ENCODE measurements at regions not wholly inside any gene's neighbourhood (a gene's known extent, or its start where the extent isn't known, plus 50 kb on each side); places are given as distances from the start of the nearest gene placed in this dataset.

DNA sequence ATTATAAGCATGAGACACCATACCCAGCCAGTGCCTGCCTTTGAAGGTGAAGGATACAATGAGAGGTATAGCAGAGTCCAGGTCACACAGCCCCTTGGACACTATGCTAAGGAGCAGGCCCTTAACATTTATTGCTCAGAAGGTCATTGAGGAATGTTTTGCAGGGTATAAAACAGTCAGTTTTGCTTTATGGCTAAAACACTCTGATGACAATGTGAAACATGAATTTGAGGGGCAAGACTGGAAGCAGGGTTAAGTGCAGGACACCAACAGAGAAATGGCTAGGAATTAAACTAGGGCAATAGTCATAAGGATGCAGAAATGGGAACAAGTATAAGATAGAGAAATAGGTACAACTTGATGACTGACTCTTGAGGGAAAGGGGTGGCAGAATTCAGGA is 141.1 kb downstream of the METTL4 start:
- in situ Hi-C loops (cut with MboI; ENCODE audit: low sequenced_read_pairs, unreplicated experiment) = no loop called here
- TF ChIP-seq, protein P1, sequence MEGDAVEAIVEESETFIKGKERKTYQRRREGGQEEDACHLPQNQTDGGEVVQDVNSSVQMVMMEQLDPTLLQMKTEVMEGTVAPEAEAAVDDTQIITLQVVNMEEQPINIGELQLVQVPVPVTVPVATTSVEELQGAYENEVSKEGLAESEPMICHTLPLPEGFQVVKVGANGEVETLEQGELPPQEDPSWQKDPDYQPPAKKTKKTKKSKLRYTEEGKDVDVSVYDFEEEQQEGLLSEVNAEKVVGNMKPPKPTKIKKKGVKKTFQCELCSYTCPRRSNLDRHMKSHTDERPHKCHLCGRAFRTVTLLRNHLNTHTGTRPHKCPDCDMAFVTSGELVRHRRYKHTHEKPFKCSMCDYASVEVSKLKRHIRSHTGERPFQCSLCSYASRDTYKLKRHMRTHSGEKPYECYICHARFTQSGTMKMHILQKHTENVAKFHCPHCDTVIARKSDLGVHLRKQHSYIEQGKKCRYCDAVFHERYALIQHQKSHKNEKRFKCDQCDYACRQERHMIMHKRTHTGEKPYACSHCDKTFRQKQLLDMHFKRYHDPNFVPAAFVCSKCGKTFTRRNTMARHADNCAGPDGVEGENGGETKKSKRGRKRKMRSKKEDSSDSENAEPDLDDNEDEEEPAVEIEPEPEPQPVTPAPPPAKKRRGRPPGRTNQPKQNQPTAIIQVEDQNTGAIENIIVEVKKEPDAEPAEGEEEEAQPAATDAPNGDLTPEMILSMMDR (IDR thresholded peaks at IDR 0.05; ENCODE audit: borderline replicate concordance, control extremely low read depth, extremely low read depth, insufficient read depth, missing control alignments) = no peak
- DNase-seq (ENCODE audit: low spot score) = no peak

DNA sequence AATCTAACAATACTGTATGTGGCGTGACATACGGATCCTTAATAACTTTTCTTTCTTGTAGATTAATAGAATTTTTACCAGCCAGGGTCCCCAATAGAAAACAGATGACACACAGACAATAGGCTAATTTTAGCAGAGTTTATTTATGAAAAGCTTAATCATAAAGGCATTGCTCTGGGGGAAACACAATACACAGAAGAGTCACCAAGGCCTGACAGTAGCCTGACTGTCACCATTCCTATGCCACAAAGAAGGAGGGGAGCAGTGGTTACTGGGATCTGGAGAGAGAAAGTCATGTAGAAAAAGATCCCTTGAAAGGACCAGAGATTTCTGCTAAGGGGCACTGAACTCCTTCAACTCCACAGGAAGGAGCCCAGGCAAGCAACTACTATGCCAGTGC is 139.5 kb downstream of the METTL4 start:
- no peak for DNase-seq (ENCODE audit: low spot score)
- TF ChIP-seq, protein P1 (IDR thresholded peaks at IDR 0.05; ENCODE audit: borderline replicate concordance, control extremely low read depth, extremely low read depth, insufficient read depth, missing control alignments) = no peak
- in situ Hi-C loops (cut with MboI; ENCODE audit: low sequenced_read_pairs, unreplicated experiment) = no loop called here

DNA sequence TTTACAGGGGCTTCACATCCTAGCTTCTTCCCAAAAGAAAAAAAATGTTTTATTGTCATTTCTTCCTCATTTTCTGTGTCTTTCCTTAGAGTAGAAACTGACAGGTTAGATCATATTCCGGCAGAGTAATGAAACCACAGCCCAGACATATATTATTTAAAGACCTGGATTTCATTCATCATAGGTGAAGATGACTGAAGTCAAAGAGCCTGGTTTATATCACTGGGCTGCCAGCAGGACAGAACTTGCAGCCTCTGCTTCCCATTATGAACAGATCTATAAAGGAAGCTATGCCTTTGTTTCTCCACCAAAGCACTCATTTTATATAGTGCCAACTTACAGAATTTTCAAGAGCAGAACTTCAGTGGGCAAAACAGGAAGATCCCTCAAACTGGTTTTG is 137.9 kb downstream of the METTL4 start:
- TF ChIP-seq, protein P1 (IDR thresholded peaks at IDR 0.05; ENCODE audit: borderline replicate concordance, control extremely low read depth, extremely low read depth, insufficient read depth, missing control alignments) = no peak
- no peak for DNase-seq (ENCODE audit: low spot score)
- in situ Hi-C loops (cut with MboI; ENCODE audit: low sequenced_read_pairs, unreplicated experiment) = no loop called here

DNA sequence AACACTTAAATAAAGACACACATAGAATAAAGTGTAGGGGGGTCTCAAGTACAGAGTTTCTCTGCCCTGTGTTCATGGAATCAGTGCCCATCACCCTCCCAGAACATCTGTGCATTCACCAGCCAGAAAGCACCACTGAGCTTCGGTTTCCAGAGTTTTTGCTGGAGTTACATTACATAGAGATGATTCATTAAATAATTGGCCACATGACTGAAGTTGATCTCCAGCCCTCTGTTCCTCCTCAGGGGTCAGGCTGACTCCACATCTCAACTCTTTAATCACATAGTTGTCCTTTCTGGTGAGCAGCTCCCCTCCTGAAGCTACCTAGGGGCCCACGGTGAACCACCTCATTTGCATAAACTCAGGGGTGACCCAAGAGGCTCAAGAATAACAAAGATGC is 129.8 kb downstream of the METTL4 start:
- TF ChIP-seq, protein P1 (IDR thresholded peaks at IDR 0.05; ENCODE audit: borderline replicate concordance, control extremely low read depth, extremely low read depth, insufficient read depth, missing control alignments) = no peak
- DNase-seq (ENCODE audit: low spot score) = no peak
- in situ Hi-C loops (cut with MboI; ENCODE audit: low sequenced_read_pairs, unreplicated experiment) = no loop called here

DNA sequence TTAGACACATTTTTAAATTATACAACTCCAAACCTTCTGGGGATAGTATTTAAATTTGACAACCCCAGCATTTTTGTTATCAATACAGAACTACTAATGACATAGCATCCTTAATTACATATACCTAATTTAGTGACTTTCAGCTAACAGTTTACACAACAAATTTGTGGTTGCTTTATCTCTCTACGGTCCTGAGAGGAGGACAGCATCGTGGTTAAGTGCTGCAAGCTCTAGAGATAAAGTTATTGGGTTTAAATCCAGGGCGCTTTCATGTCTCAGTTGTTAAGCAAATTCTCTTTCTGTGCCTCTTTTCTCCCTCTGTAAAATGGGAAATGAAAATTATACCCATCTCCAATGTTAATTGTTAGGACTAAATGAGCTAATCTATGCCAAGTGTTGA is 129.3 kb downstream of the METTL4 start:
- TF ChIP-seq, protein P1 (IDR thresholded peaks at IDR 0.05; ENCODE audit: borderline replicate concordance, control extremely low read depth, extremely low read depth, insufficient read depth, missing control alignments) = no peak
- no peak for DNase-seq (ENCODE audit: low spot score)
- in situ Hi-C loops (cut with MboI; ENCODE audit: low sequenced_read_pairs, unreplicated experiment) = no loop called here

DNA sequence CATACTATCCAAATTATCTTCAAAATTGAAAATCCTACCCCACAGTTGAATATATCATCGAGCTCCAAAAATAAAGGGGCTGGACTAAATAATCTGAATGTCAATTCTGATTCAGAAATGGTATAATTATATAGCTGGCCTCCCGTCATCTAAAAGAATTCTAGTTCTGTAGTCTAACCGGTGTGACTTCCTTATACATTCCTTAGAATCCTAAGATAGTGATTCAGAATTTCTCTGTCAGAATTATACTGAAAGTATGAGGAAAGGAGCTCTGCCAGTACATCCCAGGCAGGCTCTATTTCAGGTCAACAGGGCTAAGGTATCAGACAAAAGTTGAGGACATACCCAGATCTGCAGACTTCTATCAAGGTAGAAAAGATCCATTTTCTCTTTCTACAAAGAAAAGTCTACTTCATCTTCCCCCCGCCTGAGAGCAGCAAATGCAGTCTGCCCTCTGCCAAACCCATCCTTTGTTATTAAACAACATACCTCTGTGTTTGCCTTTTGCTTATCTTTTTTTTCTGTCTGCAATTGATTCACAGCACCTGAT is 128.5 kb downstream of the METTL4 start:
- in situ Hi-C loops (cut with MboI; ENCODE audit: low sequenced_read_pairs, unreplicated experiment) = no loop called here
- DNase-seq (ENCODE audit: low spot score) = no peak
- TF ChIP-seq, protein P1 (IDR thresholded peaks at IDR 0.05; ENCODE audit: borderline replicate concordance, control extremely low read depth, extremely low read depth, insufficient read depth, missing control alignments) = no peak
